Activated CD4-positive, alpha-beta memory T cell treated with anti-CD3 and anti-CD28 coated beads for 36 hours (primary cell): ENCODE measurements at regions not wholly inside any gene's neighbourhood (a gene's known extent, or its start where the extent isn't known, plus 50 kb on each side); places are given as distances from the start of the nearest gene placed in this dataset.
"Not testable (repeated sequence)": the region's sequence is repeated elsewhere in the genome, so short reads cannot be mapped to it uniquely, and the experiment has no call there.

Source experiments
- CTCF ChIA-PET: fragments of 350-600 bp; sonication (Branson Sonifier 250); formaldehyde crosslinking; loops from one replicate; lab custom pipeline; 2021; ENCODE audit warnings: antibody characterized with exemption, inconsistent platforms; lab: Charles Lee
- POLR2A ChIA-PET: fragments of 350-600 bp; sonication (Branson Sonifier 250); formaldehyde crosslinking; loops from one replicate; lab custom pipeline; 2021; ENCODE audit warnings: antibody characterized with exemption; lab: Charles Lee
- DNase-seq: peaks from one replicate; pipeline ENCODE4 v3.0.0-alpha.2; 2020
- H3K27ac Mint-ChIP-seq: one replicate; pipeline ENCODE4 v1.8.0; 2021; ENCODE audit warnings: mixed read lengths
- H3K27me3 Mint-ChIP-seq: one replicate; pipeline ENCODE4 v1.8.0; 2021; ENCODE audit warnings: mixed read lengths
- H3K36me3 Mint-ChIP-seq: one replicate; pipeline ENCODE4 v1.8.0; 2021; ENCODE audit warnings: mixed read lengths
- H3K4me1 Mint-ChIP-seq: one replicate; pipeline ENCODE4 v1.8.0; 2021; ENCODE audit warnings: low read depth, mixed read lengths
- H3K4me3 Mint-ChIP-seq: one replicate; pipeline ENCODE4 v1.8.0; 2021; ENCODE audit warnings: mild to moderate bottlenecking, mixed read lengths
- H3K9me3 Mint-ChIP-seq: one replicate; pipeline ENCODE4 v1.8.0; 2021; ENCODE audit warnings: mixed read lengths
- intact Hi-C: fragments of 100-400 bp; cut with micrococcal nuclease; formaldehyde crosslinking; loops from one replicate; pipeline ENCODE4 v1.15.1; 2023

DNA sequence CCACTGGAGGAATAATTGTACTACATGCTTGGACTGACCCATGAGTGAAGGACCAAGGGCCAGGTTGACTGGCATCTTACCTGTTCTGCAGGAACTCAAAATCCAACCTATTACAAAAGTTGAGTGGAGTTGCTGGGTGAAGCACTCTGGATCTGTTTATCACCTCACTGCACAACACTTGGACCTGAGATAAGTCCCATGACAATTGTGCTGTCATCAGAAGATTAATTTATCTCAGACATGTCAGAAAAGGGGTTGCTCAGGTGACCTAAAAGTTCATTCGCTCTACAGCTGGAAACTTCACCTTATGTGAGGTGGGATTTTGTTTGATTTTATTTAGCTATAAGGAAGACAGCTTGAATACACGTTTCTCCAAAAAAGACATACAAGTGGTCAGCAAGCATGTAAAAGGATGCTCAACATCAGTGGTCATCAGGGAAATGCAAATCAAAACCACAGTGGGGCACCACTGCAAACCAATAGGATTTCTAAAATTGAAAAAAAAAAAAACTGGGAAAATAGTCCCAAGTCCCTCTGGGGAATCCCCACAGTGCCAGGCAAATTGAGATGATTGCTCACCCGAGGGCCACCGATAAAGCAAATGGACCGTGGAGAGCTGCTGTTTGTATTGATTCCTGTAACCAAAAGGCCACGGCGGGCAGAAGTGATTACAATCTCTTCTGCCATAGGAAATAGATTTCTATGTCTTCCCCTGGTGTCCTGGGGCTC lies 65.8 kb upstream of the SLC35F5 start:
- Mint-ChIP-seq H3K36me3 (no peaks in the 10 kb centered on the region), H3K4me3 (no peak overlapping the region), H3K27me3 (no peaks in the 10 kb centered on the region), H3K4me1 (no peaks in the 10 kb centered on the region), H3K9me3 (no peaks in the 10 kb centered on the region), H3K27ac (no peak overlapping the region)
- ChIA-PET CTCF (no interaction called here), POLR2A (no interaction called here)
- intact Hi-C loops = no loop called here
- DNase-seq = no peak

- Mint-ChIP-seq H3K9me3 (no peaks in the 10 kb centered on the region), H3K27ac (no peak overlapping the region), H3K27me3 (no peaks in the 10 kb centered on the region), H3K4me3 (no peak overlapping the region), H3K36me3 (no peaks in the 10 kb centered on the region), H3K4me1 (no peaks in the 10 kb centered on the region)
- no peak for DNase-seq
- ChIA-PET POLR2A (no interaction called here), CTCF (no interaction called here)
- intact Hi-C loops = no loop called here
These were observed 62.0 kb upstream of the SLC35F5 start for GRCh38 chr2:113818382-113818951.

DNA sequence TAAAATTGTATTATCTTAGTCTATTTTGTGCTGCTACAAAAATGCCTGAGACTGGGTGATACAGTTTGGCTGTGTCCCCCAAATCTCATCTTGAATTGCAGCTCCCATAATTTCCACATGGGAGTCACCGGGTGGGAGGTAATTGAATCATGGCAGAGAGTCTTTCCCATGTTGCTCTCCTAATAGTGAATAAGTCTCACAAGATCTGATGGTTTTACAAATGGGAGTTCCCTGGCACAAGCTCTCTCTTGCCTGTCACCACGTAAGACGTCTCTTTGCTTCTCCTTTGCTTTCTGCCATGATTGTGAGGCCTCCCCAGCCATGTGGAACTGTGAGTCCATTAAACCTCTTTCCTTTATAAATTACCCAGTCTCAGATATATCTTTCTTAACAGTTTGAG lies 57.0 kb upstream of the SLC35F5 start:
- CTCF ChIA-PET = interaction anchor here (0.6 kb wide), 1 partner anchor 33 kb away, joined by 3 read pairs; no protein-coding TSS in a partner anchor
- POLR2A ChIA-PET, intact Hi-C loops, H3K27me3 Mint-ChIP-seq, H3K4me1 Mint-ChIP-seq, H3K27ac Mint-ChIP-seq, H3K36me3 Mint-ChIP-seq, H3K9me3 Mint-ChIP-seq, DNase-seq, H3K4me3 Mint-ChIP-seq: not testable (repeated sequence)

GRCh38 chr2:113812204-113812603 lies 55.8 kb upstream of the SLC35F5 start:
- Mint-ChIP-seq H3K4me3 (no peak overlapping the region), H3K4me1 (no peaks in the 10 kb centered on the region), H3K36me3 (no peaks in the 10 kb centered on the region), H3K9me3 (no peaks in the 10 kb centered on the region), H3K27ac (no peak overlapping the region), H3K27me3 (no peaks in the 10 kb centered on the region)
- intact Hi-C loops = no loop called here
- no peak for DNase-seq
- POLR2A ChIA-PET = no interaction called here
- CTCF ChIA-PET = no interaction called here

- Mint-ChIP-seq H3K4me1 (no peaks in the 10 kb centered on the region), H3K27ac (no peak overlapping the region), H3K4me3 (no peak overlapping the region), H3K27me3 (no peaks in the 10 kb centered on the region), H3K36me3 (no peaks in the 10 kb centered on the region), H3K9me3 (no peaks in the 10 kb centered on the region)
- POLR2A ChIA-PET = no interaction called here
- intact Hi-C loops = no loop called here
- CTCF ChIA-PET = no interaction called here
- no peak for DNase-seq
These were observed 52.8 kb upstream of the SLC35F5 start for GRCh38 chr2:113809076-113809736.

GRCh38 chr2:113807721-113808120 lies 51.3 kb upstream of the SLC35F5 start:
- Mint-ChIP-seq H3K4me1 (no peaks in the 10 kb centered on the region), H3K4me3 (no peak overlapping the region), H3K36me3 (no peaks in the 10 kb centered on the region), H3K27me3 (no peaks in the 10 kb centered on the region), H3K9me3 (no peaks in the 10 kb centered on the region), H3K27ac (no peak overlapping the region)
- ChIA-PET POLR2A (no interaction called here), CTCF (no interaction called here)
- intact Hi-C loops = no loop called here
- DNase-seq = no peak

DNA sequence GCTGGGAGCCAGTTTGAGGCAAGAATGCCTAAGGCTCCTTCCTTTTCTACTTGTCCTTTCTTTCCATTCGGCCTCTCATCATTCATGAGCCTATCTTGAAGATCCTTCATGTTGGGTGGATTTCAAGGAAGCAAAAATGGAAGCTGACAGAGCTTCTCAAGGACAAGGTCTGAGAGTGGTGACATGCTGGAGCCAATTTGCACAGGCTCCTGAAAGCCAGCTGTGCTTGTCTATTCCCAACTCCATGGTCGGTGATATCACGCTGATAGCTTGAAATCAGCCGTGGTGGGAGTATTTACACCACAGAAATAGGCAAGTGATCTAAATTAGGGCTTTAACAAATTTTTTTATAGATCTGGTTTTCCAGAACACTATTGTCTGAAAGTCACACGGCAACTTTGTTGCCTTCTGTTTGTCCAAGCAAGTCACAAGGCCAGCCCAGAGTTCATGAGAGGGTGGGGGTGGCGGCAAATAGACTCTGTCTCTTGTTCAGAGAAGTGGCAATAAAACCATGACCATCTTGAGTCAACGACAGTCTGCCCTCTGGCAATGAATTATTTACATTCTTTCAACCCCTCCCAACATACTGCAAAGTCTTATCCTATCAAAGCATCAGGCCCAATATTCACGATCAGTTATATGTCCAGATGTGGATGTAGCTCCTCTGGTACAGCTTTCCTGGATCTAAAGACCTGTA lies 49.9 kb upstream of the SLC35F5 start:
- ChIA-PET POLR2A (no interaction called here), CTCF (interaction anchor here (0.7 kb wide), 1 partner anchor 169 kb away, joined by 3 read pairs; no protein-coding TSS in a partner anchor)
- Mint-ChIP-seq H3K9me3 (no peaks in the 10 kb centered on the region), H3K36me3 (no peaks in the 10 kb centered on the region), H3K4me1 (no peaks in the 10 kb centered on the region), H3K27me3 (no peaks in the 10 kb centered on the region), H3K4me3 (no peak overlapping the region), H3K27ac (no peak overlapping the region)
- DNase-seq = no peak
- intact Hi-C loops = no loop called here
